ENCODE measurements at regions not wholly inside any gene's neighbourhood (a gene's known extent, or its start where the extent isn't known, plus 50 kb on each side); places are given as distances from the start of the nearest gene placed in this dataset.

DNA sequence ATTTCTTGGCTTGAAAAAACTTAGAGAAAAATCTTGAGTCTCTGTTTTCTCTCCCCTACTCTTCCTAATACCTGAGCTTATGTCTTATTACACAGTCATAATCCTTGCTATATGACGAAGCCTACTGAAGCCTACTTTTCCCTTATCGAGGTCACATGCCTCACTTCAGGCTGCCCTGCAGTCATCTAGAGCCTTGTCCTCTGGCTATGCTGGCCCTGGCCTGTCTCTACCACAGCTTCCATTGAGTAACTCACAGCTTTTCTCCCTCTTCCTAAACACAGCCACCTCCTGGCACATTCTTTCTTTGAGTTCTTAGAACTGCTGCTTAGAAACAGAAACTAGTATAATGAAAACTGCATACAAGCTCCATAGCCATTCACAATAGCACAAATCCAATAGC, 1698.3 kb downstream of the STIM2 start:
- no peak for DNase-seq (ENCODE audit: low spot score)

DNA sequence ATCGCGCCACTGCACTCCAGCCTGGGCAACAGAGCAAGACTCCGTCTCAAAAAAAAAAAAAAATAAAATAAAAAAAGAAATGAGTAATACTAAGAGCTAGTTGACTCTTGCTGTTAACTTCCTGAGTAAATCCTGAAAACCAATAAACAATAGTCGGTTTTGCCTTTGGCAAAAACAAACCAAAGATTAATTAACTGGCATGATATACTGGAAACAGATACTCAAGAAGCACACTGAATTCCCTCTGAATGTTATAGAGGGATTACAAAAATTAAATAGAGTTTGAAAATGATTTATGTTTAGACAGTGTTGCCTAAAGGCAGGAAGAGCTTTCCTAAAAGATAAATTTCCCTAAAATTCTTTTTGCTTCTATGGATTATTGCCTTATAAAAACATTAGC, 1702.3 kb downstream of the STIM2 start:
- DNase-seq (ENCODE audit: low spot score), result no peak

DNA sequence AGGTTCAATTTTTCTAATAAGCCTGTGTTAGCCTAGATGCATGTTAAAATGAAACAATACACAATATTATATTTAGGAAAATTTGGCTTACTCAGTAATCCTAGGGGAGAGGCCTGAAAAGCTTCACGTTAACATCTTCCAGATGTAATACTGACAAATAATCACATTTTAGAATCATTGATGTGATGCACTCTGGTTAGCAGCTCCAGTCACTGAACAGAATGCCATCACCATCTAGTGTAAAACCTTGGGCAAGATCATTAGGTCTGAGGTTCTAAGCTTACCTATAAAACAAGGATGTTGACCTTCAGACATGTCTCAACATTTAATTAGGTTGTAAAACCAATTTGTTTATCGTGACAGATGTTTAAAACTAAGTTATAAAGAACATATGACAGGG, 1704.8 kb downstream of the STIM2 start:
- no peak for DNase-seq (ENCODE audit: low spot score)

DNA sequence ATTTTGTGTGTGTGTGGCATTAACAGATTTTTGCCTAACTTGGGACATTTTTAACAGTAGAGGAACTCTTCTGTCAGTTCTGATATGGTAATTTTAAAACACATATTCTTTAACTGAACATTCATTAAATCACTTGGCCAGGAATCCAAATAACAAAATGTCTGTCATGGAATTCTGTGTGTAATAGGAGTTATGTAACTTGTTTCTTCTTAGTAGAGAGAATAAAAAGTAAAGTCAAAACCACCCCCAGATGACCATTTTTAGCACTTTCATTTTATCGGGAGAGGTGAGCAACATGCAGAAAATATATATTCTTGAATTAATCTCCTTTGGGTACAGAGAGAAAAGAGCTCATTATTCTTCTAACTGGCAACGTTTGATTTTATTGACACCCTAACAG, 1740.3 kb downstream of the STIM2 start:
- DNase-seq (ENCODE audit: low spot score), result no peak

DNA sequence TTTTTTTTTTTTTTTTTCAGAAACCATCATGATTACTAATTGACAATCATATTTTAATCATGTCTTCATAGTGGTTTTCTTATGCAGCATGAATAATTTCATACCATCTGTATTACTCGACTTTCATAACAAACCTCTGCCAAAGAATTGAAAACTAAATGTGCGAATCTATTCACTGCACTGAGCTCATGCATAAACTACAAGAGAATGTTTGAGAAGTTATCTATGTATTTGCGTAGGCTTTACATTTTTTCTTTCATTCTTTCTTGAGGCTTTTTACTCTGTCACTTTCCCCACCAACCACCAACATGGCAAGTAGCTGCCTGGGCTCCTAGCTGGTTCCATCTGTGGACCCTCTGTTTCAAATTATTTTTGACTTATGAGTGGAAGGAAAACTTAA, 1761.0 kb downstream of the STIM2 start:
- no peak for DNase-seq (ENCODE audit: low spot score)

DNA sequence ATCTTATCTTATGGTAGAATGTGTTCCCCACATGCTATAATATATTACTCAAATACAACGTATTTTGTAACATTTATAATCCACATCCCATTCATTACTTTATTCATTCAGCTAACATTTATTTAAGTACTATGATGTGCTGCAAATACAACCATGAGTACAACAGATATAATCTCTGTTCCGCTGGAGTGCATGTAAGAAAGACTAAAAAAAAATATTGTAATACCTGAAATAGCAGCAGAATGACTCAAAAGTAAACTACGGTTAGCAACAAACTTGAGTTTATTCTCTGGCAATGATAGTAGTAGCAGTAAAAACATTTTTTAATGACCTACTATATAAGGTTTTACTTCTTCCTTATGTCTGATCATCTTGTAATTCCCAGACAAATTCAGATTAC, 1776.3 kb downstream of the STIM2 start:
- no peak for DNase-seq (ENCODE audit: low spot score)

DNA sequence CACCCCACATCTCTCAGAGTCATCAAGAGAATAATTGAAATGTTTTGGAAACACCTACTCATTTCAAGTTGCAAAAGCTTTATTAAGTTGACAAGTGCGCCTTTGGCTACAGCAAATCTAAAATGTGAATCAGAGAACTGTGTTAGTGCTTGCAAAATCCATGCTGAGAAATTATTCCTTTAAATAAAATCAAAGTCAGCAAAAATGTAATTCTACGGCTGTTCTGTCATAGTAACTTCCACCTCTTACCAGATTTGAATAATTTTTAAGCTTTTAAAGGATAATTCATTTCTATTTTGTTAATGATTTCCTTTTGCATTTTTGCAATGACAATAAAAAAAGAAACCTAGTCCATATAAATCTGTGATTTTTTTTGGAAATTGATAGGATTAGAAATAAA, 1779.1 kb downstream of the STIM2 start:
- DNase-seq (ENCODE audit: low spot score), result no peak

DNA sequence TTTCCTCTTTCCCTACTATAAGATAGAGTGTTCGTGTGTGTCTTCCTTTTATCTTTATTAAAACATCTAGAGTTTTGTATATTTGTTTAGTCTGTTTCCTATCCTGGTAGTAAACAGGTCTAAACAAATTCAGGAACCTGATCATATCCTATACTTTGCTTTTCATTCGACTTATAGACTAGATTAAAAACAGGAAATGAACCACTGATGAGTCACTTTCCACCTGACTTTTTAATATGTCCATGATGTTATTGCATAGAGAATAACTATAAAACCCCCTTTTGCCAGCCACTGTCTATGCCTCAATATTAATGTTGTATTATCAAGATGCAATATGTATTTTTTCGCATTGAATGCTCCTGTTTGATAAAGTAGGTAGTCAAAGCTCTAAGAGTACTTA, 1794.0 kb downstream of the STIM2 start:
- no peak for DNase-seq (ENCODE audit: low spot score)

DNA sequence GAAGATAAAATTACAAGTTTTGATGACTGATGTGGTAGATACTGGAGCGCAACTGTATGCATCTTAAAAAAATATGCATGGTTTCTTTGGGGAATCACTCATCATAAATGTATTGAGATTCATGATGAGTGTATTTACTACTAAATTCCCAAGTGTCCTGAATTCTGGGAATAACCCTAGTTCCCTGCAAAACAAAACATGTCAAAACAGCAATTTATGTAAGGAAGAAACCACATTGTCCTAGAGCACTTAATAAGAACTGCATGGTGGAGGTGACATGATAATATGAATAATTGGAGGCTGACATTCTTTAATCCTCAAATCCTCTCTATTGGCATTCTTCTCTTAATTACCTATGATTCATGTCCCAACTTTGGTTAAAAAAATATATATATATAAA, 1804.7 kb downstream of the STIM2 start:
- DNase-seq (ENCODE audit: low spot score), result no peak

DNA sequence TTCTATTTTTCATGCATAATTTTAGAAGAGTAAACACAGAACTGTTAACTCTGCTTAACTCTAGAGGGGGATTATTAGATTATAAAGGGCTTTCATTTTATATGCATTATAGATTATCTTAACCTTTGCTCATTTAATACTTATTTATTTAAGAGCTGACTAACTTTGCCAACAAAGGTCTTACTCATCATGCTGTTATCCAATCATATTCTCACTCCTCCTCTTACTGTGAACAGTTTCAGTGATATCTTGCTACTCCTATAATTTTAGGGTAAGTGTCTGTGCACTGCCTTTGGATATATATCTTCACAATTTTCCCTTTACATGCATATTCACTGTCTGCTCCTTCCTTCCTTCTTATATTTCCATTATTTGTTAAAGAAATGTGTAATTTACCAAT, 1814.9 kb downstream of the STIM2 start:
- DNase-seq (ENCODE audit: low spot score), result no peak

DNA sequence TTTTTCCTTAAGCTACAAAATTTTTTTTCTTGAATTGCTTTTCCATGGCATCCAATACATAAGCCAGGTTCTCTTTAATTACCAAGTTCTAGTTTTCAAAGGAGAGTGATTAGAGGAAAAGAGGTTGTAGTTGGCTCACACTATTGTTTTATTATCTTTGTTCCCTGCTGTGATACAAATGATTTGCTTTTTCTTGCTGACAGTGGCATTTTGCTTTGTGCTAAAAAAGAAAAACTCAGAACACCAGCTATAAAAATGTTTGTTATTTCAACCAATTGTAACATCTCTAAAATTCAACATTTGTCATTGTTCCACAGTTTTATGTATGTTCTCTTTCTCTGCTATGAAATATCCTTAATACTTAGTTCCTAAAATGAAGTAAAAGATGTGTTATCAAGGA, 1817.2 kb downstream of the STIM2 start:
- no peak for DNase-seq (ENCODE audit: low spot score)

DNA sequence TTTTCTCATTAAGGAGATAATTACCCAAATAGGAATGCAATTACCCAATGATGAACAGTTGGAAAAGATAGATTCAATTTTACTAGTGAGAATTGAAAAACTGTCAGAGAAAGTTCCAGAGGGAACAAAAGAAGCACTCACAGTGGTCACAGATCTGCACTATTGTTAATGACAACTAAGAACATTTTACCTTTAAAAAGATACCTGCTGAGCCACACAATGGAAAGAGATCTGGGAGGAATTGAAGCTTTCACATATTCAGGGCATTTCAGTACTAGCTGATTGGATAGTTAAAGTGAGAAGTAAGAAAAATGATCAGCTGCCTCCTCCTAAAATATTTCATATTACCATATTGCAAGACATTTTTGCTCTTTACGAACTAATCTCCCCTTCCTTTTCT, 1822.2 kb downstream of the STIM2 start:
- DNase-seq (ENCODE audit: low spot score), result no peak

DNA sequence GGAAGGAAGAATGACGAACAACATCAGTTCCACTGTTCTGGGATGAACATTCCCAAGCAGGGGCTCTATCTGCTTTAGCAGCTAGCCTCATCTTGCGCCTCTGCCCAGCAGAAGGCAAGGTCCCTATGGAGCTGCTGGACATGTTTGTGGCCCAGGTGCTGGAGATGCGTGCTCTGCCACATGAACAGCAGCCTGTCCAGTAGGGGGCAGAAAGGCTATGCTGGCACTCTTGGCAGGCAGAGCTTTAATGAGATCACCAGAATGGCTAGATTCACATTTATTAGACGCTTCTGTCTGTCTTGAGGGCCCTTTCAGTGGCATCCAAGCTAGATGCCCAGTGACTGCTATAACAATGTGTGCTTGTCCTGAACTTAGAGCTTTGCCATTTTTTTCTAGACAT, 1826.0 kb downstream of the STIM2 start:
- DNase-seq (ENCODE audit: low spot score), result no peak

DNA sequence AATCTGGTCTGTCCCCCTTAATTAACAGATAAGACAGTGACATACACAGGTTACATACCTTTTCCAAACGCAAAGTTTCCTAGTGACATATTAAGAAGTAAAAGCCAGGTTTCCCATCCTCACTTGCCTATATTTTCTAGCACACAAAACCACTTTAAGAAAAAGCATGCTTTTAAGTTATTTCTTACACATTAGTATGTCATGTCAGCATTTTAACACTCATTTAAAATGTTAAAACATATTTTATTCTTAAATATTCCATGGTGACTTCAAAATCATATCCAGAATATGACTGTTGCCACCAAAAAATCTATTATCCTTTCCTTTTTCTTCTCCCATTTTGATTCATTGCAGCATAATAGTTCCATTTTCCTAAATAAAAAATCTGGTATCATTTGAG, 1830.2 kb downstream of the STIM2 start:
- no peak for DNase-seq (ENCODE audit: low spot score)

DNA sequence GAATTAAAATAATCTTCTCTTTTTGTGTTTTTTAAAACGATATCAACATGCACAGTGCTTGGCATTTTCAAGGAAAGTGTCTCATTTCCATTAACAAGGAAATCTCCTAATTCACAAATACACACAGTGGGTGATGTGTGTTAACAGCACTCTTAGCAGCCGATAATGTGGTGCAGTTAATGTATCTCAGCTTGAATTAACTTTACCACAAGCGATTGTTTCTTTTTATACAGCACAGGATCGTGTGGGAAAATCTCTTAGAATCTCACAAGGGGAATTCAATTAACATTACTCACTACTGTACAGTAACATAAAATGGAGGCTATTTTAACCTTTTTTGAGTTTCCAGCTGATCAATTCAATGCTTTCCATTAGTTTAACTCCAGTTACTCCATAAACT, 1841.9 kb downstream of the STIM2 start:
- no peak for DNase-seq (ENCODE audit: low spot score)

DNA sequence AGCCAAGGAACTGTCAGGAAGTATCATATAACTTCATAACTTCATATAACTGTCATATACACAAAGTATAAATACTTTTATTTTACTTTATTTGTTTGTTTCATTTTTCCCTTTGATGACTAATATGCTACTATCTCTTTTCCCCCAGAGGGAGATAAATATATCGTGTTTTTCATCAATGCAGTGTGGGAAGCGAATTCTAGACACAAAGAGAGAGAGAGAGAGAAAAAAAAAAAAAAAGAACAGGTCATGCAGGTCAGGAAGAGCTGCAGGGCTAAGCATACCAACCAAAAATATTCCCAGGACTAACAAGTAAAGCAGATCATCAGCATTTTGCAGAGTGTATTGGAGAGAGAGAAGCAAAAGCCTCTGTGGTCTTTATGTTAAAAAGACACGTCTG, 1849.2 kb downstream of the STIM2 start:
- DNase-seq (ENCODE audit: low spot score), result no peak

DNA sequence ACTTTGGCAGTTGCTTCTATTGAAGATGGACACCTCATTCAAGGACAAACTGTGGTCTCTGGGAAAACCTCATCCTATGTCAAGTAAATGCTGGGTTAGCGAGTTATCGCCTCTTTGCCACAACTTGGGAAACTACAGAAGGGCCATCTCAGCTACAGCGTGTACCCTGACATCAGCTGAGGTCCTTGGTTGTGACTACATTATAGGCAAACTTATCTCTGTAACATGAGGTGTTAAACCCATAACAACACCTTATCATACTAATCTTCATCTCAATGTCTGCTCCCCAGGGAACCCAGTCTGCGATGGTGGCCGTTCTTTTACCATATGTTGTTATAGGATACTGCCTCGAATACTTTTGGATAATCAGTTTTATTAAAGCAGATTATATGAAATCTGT, 1862.7 kb downstream of the STIM2 start:
- DNase-seq (ENCODE audit: low spot score), result no peak

DNA sequence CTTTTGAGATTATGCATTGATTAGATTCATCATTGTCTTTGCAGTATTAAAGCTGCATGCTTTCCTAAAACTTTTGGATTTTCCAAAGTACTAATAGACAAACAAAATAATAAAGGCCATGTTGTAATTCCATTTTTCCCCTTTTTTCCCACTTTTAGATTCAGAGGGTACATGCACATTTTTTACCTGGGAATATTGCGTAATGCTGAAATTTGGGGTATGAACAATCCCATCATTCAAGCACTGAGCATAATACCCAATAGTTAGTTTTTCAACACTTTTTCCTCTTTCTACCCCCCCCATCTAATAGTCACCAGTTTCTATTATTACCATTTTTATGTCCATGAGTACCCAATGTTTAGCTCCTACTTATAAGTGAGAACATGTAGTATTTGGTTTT, 1863.6 kb downstream of the STIM2 start:
- no peak for DNase-seq (ENCODE audit: low spot score)

DNA sequence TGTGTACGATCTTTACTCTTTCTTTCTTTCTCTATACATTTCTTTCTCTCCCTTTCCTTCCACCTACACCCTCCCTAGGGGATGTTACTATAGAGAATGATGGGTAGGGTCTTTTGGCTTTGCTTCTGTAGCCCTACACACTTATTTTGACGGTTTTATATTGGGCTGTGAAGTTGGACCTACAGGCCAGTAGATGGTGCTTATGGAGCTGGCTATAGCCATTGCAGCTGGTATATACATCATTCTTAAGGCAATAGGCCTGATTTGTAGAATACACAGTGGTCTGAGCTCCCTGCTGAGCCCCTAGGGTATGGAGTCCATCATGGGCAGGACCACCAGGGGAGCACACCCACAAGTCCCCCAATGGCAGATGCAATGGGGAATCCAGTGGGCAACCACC, 1869.7 kb downstream of the STIM2 start:
- no peak for DNase-seq (ENCODE audit: low spot score)

DNA sequence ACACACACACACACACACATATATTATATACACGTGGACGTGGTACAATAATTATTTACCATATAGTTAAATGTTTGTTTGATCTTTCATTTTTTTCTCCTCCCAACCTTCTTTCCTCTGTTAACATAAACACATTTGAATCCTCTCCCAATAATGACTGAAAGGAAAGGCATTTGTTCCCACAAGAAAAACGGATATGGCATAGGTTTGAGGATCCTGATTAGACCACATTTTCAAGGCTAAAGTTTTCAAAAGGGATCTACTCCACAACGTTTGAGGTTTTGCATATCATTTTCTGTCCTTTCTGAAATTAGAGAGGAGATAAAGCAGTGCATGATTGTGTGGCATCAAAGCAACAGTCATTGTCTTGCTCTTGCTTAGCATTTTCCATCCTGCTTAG, 1883.4 kb downstream of the STIM2 start:
- no peak for DNase-seq (ENCODE audit: low spot score)

DNA sequence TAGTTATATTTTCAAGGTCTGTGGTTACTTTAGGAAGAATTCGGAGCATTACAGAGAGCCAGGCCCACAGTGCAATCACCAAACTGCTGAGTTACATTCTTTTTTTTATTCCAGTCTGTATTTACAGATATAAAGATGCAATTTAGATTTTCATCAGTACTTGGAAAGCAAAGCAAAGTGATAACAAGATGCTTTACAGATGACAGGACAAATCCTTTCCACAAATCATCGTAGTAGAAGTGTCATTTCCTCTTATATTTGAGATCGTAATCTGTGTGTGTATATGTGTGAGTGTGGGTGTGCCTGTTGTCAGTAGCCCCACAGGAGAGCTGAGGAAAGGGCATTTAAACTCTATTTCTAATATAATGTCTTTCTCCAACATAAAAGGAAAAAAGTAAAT, 1893.7 kb downstream of the STIM2 start:
- DNase-seq (ENCODE audit: low spot score), result no peak

DNA sequence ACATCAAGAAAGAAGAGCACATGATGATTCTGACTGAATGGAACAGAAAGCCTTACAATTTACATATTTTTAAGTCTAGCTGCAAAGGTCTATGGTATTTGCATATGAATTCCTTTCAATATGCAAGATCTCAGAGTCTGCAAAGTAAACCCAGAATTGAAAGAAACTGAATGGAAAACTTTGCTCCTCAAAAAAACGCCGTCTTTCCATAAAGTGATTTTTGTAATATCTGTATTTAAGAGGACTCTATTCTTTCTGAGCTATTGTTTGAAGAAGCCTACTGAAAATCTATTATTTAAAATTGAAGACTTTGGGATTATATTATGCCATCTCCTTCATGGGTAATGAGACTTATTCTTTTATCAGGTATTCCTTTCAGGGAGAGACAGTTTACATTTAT, 1894.4 kb downstream of the STIM2 start:
- no peak for DNase-seq (ENCODE audit: low spot score)

DNA sequence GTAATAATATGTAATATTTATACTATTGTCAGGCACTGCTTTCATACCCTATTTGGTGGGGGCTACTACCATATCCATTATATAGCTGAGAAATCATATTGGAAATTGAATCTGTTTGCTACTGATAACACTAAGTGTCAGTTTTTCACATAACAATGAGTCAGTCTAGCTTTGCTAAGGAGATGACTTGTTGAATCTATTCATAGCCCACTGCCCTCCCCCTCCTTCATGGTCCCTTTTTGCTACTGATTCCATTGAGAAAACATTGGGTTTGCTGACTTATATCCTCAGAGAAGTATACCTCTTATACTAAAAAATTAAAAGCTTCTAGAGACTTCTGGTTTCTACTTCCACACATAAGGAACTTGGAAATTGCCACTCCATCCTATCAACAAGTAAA, 1898.4 kb downstream of the STIM2 start:
- no peak for DNase-seq (ENCODE audit: low spot score)

DNA sequence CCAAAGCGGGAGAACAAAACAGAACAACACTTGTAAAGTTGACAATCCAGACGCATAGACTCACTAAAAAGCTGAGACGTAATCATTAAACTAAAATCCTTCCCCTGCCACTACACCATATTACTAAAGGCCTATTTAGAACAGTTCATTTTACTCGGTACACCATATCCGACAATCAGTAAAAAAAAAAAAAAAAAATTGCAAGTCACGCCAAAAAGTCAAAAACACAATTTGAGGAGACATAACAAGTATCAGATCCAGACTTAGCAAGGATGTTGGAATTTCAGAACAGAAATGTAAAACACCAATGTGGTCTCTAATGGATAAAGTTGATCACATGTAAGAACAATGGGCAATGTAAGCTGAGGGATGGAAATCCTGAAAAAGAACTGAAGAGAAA, 1899.4 kb downstream of the STIM2 start:
- no peak for DNase-seq (ENCODE audit: low spot score)

DNA sequence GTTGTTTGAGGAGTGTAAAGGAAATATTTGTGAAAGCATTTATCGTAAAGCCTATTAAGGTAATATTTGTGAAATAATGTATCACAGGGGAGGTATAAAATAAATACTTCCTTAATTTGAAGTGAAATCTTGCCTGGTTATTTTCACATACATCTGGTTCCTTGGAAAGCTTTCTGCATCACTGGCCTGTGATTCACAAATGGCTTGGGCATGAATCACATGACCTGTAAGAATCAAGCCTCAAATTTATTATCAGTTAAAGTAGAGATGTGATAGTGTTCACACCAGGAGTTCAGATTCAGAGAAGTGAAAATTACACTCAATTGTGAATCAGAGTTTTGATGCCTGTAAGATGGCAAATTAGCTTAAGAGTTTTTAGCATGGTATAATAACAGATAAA, 1911.4 kb downstream of the STIM2 start:
- no peak for DNase-seq (ENCODE audit: low spot score)
